ENCODE measurements at regions not wholly inside any gene's neighbourhood (a gene's known extent, or its start where the extent isn't known, plus 50 kb on each side); places are given as distances from the start of the nearest gene placed in this dataset.

GRCh38 chr7:43040461-43040860, 72.0 kb upstream of the HECW1 start (continued):
- no peak for TF ChIP-seq ZBTB33 (IDR thresholded peaks at IDR 0.05; ENCODE audit: borderline replicate concordance, low read depth)

- Histone ChIP-seq H3K36me3 (replicated peaks in 1 of 2; ENCODE audit: control insufficient read depth in 1 of 2, insufficient read depth in 2 of 2, low read length in 1 of 2) (no peaks in the 10 kb centered on the region), H3K27me3 (ENCODE audit: insufficient read depth) (no peaks in the 10 kb centered on the region; the same call in 1 of the 2 replicates), H2AFZ (ENCODE audit: low read depth) (no peak overlapping the region), H3K9ac (no peak overlapping the region), H3K4me2 (no peak overlapping the region), H3F3A (replicated peaks; ENCODE audit: insufficient read depth) (peaks cover 6% of the 10 kb centered on the region), H3K79me2 (ENCODE audit: insufficient read depth) (no peaks in the 10 kb centered on the region), H3K4me3 (ENCODE audit: low read depth in 2 of 2, low read length in 1 of 2) (no peak overlapping the region), H4K20me1 (ENCODE audit: insufficient read depth) (no peaks in the 10 kb centered on the region), H3K9me3 (peaks cover 5% of the 10 kb centered on the region; the same call in 1 of the 2 replicates), H3K9me2 (no peaks in the 10 kb centered on the region), H3K27ac (ENCODE audit: low read depth in 2 of 2, low read length in 1 of 2) (no peak overlapping the region), H3K4me1 (ENCODE audit: control insufficient read depth in 1 of 2, insufficient read depth in 2 of 2, low read depth in 1 of 2, low read length in 1 of 2) (peaks cover 0 to 10% of the 10 kb centered on the region in 2 experiments; a peak in 1 of 4 replicates)
- POLR2A ChIA-PET: interaction anchor here (0.6 kb wide), 1 partner anchor 1123 kb away, joined by 3 read pairs; no protein-coding TSS in a partner anchor
- CTCF ChIA-PET: no interaction called here
- no peak for TF ChIP-seq GATA2 (CRISPR knock-in tag; IDR thresholded peaks at IDR 0.05)
- TF ChIP-seq RXRA (IDR thresholded peaks at IDR 0.05; ENCODE audit: borderline replicate concordance, low read depth): no peak
- TF ChIP-seq USF1 (IDR thresholded peaks at IDR 0.05; ENCODE audit: borderline replicate concordance, low read depth): no peak
- no peak for TF ChIP-seq MEF2A (IDR thresholded peaks at IDR 0.05; ENCODE audit: borderline replicate concordance, low read depth)
- no peak for TF ChIP-seq TCF12 (IDR thresholded peaks at IDR 0.05)
- WGBS (ENCODE audit: low lambda C conversion rate): 6% methylated on average over 2 of the region's 2 CpGs
- DNase-seq: no peak
Observed at GRCh38 chr7:43041105-43041504, 71.3 kb upstream of the HECW1 start.

GRCh38 chr7:43041724-43042123, 70.7 kb upstream of the HECW1 start:
- no peaks in the 10 kb centered on the region for H4K20me1 ChIP-seq (ENCODE audit: insufficient read depth)
- no peak overlapping the region for H3K4me2 ChIP-seq
- no peak overlapping the region for H3K27ac ChIP-seq (ENCODE audit: low read depth in 2 of 2, low read length in 1 of 2)
- no peak overlapping the region for H3K9ac ChIP-seq
- no peaks in the 10 kb centered on the region for H3K79me2 ChIP-seq (ENCODE audit: insufficient read depth)
- H3K4me1 ChIP-seq (ENCODE audit: control insufficient read depth in 1 of 2, insufficient read depth in 2 of 2, low read depth in 1 of 2, low read length in 1 of 2): peaks cover 0 to 10% of the 10 kb centered on the region in 2 experiments; a peak in 1 of 4 replicates
- no peaks in the 10 kb centered on the region; the same call in 1 of the 2 replicates for H3K27me3 ChIP-seq (ENCODE audit: insufficient read depth)
- peaks cover 5% of the 10 kb centered on the region; the same call in 1 of the 2 replicates for H3K9me3 ChIP-seq
- H3K36me3 ChIP-seq (replicated peaks in 1 of 2; ENCODE audit: control insufficient read depth in 1 of 2, insufficient read depth in 2 of 2, low read length in 1 of 2): no peaks in the 10 kb centered on the region
- DNase-seq: no peak
- H3K9me2 ChIP-seq: no peaks in the 10 kb centered on the region
- H3F3A ChIP-seq (replicated peaks; ENCODE audit: insufficient read depth): peaks cover 6% of the 10 kb centered on the region
- ChIA-PET CTCF (no interaction called here), POLR2A (no interaction called here)
- H3K4me3 ChIP-seq (ENCODE audit: low read depth in 2 of 2, low read length in 1 of 2): no peak overlapping the region
- TF ChIP-seq PBX3 (IDR thresholded peaks at IDR 0.05): no peak
- no peak for TF ChIP-seq TCF12 (IDR thresholded peaks at IDR 0.05)
- no peak for TF ChIP-seq RCOR1 (IDR thresholded peaks at IDR 0.05; ENCODE audit: low read length)
- no peak for TF ChIP-seq SIN3A (IDR thresholded peaks at IDR 0.05; ENCODE audit: borderline replicate concordance, low read depth, low read length)
- TF ChIP-seq SMC3 (IDR thresholded peaks at IDR 0.05; ENCODE audit: low read depth, low read length): no peak
- TF ChIP-seq TEAD4 (IDR thresholded peaks at IDR 0.05; ENCODE audit: borderline replicate concordance, insufficient read depth): no peak
- no peak for TF ChIP-seq RAD21 (IDR thresholded peaks at IDR 0.05; ENCODE audit: low read length)
- no peak for TF ChIP-seq FOXM1 (IDR thresholded peaks at IDR 0.05; ENCODE audit: low read depth)
- TF ChIP-seq NRF1 (IDR thresholded peaks at IDR 0.05; ENCODE audit: low read depth, low read length): no peak
- TF ChIP-seq MEF2A (IDR thresholded peaks at IDR 0.05; ENCODE audit: borderline replicate concordance, low read depth): no peak
- no peak for TF ChIP-seq YY1 (IDR thresholded peaks at IDR 0.05; ENCODE audit: low read depth)
- no peak overlapping the region for H2AFZ ChIP-seq (ENCODE audit: low read depth)
